A673 (cell line): ENCODE measurements at regions not wholly inside any gene's neighbourhood (a gene's known extent, or its start where the extent isn't known, plus 50 kb on each side); places are given as distances from the start of the nearest gene placed in this dataset.

ENCODE experiments used
- CTCF ChIP-seq: fragments of 300-800, 200-600 bp; sonication (generic); conservative IDR thresholded peaks from 2 replicates; pipeline ENCODE4 v1.5.1; 2017; ENCODE audit warnings: low read depth, mild to moderate bottlenecking, antibody characterized with exemption, low read length, moderate library complexity, mixed read lengths
- EZH2 ChIP-seq: fragments of 200-600 bp; sonication (generic); IDR thresholded peaks from 2 replicates; pipeline ENCODE4 v1.6.1; 2017; ENCODE audit warnings: borderline replicate concordance, low read depth, mild to moderate bottlenecking, mixed read lengths, antibody characterized with exemption, low read length; ENCODE audit not compliant: poor library complexity, severe bottlenecking

- no peak for TF ChIP-seq CTCF
- TF ChIP-seq EZH2, result no peak
Observed at GRCh38 chr4:146041139-146042004, 102.7 kb upstream of the ZNF827 start.
